LNCAP (cell line): ENCODE measurements at regions not wholly inside any gene's neighbourhood (a gene's known extent, or its start where the extent isn't known, plus 50 kb on each side); places are given as distances from the start of the nearest gene placed in this dataset.

ENCODE experiments used
- TF ChIP-seq, protein P1 (sequence below): fragments of 450-650 bp; IDR thresholded peaks from 2 replicates; pipeline ENCODE4 v1.5.1; 2017; ENCODE audit warnings: mild to moderate bottlenecking

DNA sequence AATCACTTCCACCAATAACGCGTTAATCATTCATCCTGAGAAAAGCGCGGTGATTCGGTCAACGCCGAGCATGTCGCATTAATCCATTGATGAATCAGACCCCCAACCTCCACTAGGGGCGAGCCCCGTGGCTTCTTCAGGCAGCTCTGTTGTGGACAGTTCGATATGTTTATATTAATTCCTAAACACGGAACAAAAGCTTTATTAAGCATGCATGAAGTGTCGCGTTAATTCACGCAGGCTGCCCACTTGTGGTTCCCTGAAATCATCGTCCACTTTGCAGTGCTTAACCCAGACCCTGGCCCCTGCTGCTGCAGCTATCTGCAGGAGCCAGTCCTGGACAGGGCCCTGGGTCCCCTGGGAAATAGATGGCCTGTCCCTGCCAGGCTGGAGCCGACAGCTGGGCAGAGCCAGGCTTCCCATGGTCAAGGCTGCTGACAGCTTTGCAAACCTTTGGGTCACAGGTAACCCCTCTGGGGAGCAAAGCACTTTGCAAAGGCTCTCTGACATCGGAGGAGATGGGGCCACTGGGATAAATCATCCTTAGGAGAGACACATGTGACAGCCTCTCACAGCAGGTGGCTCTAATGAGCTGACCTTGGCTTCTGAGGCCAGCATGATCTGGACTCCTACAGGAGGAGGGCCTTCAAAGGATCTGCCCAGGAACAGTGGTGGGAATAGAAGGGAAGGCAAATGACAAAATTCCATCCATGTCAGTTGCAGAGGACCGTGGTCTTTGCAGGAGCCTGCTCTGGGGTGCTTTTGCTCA, 137.0 kb upstream of the AJAP1 start:
- TF ChIP-seq, protein P1, sequence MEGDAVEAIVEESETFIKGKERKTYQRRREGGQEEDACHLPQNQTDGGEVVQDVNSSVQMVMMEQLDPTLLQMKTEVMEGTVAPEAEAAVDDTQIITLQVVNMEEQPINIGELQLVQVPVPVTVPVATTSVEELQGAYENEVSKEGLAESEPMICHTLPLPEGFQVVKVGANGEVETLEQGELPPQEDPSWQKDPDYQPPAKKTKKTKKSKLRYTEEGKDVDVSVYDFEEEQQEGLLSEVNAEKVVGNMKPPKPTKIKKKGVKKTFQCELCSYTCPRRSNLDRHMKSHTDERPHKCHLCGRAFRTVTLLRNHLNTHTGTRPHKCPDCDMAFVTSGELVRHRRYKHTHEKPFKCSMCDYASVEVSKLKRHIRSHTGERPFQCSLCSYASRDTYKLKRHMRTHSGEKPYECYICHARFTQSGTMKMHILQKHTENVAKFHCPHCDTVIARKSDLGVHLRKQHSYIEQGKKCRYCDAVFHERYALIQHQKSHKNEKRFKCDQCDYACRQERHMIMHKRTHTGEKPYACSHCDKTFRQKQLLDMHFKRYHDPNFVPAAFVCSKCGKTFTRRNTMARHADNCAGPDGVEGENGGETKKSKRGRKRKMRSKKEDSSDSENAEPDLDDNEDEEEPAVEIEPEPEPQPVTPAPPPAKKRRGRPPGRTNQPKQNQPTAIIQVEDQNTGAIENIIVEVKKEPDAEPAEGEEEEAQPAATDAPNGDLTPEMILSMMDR = no peak

GRCh38 chr1:4518621-4519020, 135.8 kb upstream of the AJAP1 start:
- TF ChIP-seq, protein P1 = no peak

GRCh38 chr1:4519954-4520353, 134.5 kb upstream of the AJAP1 start:
- TF ChIP-seq, protein P1 = no peak

- TF ChIP-seq, protein P1 = no peak
Measured at GRCh38 chr1:4523551-4523950, 130.9 kb upstream of the AJAP1 start.

DNA sequence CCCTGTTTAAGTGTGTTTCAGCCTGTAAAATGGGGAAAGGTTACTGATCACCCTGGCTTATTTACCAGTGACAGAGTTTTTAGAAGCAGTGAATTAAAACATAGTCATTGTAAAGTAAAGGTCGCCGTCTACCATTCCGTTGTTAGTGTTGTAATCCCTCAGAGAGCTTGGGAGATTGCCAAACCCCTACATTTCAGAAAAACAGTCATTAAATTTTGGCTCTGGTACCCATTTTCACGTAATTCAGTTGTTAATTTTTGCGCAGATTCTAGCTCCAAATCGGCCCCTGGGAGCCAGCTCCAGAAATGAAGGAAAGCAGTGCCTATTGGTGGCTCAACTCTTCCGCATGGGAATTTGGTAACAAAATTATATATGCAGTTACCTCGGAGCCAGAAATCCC, 127.7 kb upstream of the AJAP1 start:
- TF ChIP-seq, protein P1 = no peak

DNA sequence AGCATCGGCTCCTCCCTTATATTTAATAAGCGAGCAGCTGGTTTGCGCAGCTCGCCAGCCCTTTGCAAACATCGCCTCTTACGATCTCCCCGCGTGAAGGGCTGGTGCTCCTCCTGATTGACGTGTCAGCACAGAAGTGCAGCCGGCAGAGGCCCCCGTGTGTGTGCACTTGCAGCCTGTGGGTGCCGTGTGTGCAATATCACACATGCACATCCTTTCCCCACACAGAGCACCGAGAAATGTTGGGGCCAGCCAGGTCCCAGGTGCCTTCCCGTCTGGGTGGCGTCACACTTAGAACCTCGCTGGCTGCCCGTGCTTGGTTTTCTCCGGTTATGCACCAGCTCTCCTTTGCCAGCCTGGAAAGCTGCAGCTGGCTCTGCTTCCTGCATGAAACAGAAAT, 126.6 kb upstream of the AJAP1 start:
- TF ChIP-seq, protein P1 = no peak

DNA sequence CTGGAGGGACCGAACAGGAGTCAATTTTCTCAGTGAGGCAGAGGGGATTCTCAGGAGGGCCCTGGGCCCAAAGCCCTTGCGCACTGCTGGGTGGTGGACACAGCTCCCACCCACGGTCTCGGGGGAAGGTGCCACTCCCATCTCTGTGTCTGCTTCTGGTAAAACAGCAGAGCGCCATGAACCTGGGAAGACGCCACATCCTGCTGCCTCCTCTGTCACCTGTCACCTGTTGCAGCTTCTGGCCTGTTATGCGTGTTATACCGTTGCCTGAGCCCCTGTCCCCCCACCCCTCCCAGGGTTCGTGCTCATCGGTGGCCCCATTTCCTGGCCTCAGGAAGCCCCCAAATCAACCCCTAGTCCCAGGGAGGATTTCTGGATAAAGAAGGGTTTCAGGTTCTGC, 125.8 kb upstream of the AJAP1 start:
- TF ChIP-seq, protein P1 = no peak
